ENCODE measurements at regions not wholly inside any gene's neighbourhood (a gene's known extent, or its start where the extent isn't known, plus 50 kb on each side); places are given as distances from the start of the nearest gene placed in this dataset.

GRCh38 chr15:95837341-95838004 lies 493.0 kb upstream of the NR2F2 start:
- DNase-seq (ENCODE audit: low read depth in 3 of 3, low spot score in 1 of 3), result no peak

- no peak for DNase-seq (ENCODE audit: low read depth in 3 of 3, low spot score in 1 of 3)
Observed at GRCh38 chr15:95839367-95839782, 491.1 kb upstream of the NR2F2 start.

DNA sequence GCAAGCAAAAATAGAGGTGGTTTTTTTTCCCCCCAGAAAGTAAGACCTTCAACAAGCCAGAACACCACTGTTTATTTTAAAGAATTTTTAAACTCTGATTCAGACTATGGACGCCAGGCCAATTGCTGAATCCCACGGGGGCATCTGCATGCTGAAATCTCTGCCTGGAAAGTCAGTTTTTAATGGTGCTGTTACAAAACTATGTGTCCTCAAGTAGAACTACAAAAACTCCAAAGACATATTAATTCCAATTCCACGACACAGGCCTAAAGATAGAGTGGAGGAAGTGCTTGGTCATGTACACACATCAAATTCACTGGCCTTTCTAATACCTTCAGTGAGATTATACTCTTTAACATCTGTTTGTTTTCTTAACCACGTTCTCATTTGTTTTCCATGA lies 490.5 kb upstream of the NR2F2 start:
- DNase-seq (ENCODE audit: low read depth in 3 of 3, low spot score in 1 of 3), result no peak

DNA sequence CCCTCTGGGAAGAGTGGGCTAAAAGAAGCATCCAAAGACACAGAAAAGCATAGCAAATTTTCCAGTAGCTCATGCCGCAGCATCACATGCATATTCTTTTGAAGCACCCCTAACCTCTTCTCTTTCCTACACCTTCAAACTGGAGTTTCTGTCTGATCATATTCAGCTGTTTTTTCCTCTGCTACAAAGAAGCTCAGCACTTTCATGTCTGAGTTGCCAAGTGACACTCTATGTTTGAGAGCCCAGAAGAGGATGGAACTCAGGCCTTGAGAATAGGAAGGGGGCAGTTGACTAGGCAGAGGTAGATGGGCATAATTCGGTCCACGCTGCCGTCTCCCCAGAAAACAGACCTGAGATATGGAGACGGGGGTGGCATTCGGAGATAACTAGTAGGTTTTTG lies 489.6 kb upstream of the NR2F2 start:
- no peak for DNase-seq (ENCODE audit: low read depth in 3 of 3, low spot score in 1 of 3)

GRCh38 chr15:95842576-95842975 lies 487.9 kb upstream of the NR2F2 start:
- no peak for DNase-seq (ENCODE audit: low read depth in 3 of 3, low spot score in 1 of 3)

GRCh38 chr15:95843241-95843910 lies 487.1 kb upstream of the NR2F2 start:
- no peak for DNase-seq (ENCODE audit: low read depth in 3 of 3, low spot score in 1 of 3)

DNA sequence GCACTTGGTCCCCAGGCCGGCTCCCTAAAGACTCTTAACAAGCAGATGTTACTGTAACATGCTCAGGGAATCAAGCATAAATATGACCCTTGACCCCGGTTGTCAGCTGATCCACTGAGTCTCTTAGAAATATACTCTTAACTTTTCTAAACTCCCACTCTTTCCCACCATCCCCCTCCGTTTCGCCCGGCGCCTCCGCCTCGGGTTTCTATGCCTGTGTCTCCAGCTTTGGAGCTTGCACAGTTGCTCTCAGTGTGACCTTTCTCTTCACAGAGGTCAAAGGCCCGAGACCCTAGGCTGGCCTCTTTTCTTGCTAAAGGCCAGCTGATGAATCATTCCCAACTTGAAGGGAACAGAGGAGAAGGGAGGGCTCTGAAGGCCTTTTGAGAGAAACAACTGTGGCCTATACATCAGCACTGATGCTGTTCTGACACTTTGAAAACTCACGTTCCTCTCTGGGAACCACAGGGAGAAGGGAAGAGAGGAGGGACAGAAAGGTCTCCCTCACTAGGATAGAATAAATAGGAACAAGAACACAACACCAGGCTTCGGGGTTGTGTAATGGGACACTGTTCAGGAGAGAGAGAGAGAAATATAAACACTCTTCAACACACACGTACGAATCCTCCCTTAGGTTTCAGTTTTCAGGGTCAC lies 484.5 kb upstream of the NR2F2 start:
- no peak for DNase-seq (ENCODE audit: low read depth in 3 of 3, low spot score in 1 of 3)

DNA sequence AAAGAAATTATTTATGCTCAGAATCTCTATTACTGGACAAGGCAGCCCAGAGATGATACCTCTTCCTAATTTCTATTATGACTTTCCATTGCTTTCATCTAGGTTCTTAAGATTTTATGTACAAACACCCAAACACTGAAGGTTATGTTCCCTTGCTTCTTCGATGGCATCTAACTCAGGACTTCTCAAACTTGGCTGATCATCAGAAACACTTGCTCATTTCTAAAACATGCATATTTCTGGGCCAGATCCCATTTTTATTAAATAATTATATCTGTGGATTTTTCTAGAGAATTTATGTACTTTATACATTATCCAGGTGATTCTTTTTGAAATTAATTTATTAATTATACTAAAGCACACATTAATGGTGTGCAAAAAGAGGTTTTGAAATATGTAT lies 482.4 kb upstream of the NR2F2 start:
- DNase-seq (ENCODE audit: low read depth in 3 of 3, low spot score in 1 of 3), result no peak

DNA sequence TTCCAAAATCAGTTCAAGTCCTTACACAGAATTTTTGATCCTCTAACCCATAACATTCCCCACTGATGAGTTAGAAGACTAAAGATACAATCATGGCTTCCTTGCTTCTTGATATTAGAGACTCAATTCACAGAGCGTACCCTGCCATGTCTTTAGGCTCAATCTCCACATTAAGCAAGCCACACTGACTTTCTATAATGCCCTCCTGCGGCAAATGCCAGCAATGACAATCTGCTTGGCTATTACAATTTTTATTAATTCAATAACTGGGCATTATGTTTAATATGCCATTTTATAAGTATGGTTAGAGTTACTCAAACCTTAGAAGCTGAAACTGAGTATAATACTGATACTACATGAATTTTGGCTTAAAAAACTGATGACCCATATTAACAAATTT lies 479.7 kb upstream of the NR2F2 start:
- no peak for DNase-seq (ENCODE audit: low read depth in 3 of 3, low spot score in 1 of 3)

DNA sequence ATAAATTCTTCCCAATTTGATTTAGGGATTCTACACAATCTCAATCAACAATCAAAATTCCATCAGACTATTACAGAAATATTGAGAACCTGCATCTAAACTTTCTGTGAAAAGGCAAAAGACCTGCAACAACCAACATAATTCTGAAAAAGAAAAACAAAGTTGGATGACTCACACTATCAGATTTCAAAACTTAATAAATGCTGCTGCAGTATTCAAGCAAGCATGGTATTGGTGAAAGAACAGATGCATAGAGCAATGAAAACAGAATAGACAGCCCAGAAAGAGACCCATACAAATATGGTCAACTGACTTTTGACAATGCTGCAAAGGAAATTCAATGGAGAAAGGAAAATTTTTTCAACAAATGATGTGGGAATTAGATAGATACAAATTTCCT lies 477.1 kb upstream of the NR2F2 start:
- DNase-seq (ENCODE audit: low read depth in 3 of 3, low spot score in 1 of 3), result no peak

- no peak for DNase-seq (ENCODE audit: low read depth in 3 of 3, low spot score in 1 of 3)
Observed at GRCh38 chr15:95857124-95857757, 473.3 kb upstream of the NR2F2 start.

GRCh38 chr15:95857758-95858157 lies 472.7 kb upstream of the NR2F2 start:
- DNase-seq (ENCODE audit: low read depth in 3 of 3, low spot score in 1 of 3), result no peak

DNA sequence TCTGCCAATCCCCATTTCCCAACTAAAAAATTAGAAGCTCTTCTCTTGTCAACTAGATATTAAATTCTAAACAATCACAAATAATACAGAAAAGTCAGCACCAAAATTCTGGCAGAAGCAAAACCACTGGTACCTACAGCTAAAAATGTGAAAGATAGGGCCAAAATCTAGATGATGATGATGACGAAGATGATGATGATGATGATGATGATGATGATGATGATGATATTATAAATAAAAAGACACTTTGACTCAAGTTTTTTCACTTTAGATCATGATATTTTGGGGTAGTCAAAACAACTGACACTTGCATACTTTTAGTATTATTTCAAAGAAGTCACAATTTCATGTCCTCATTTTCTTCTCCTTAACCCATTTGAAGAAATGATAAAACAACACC lies 470.1 kb upstream of the NR2F2 start:
- no peak for DNase-seq (ENCODE audit: low read depth in 3 of 3, low spot score in 1 of 3)

GRCh38 chr15:95864467-95864886 lies 466.0 kb upstream of the NR2F2 start:
- no peak for DNase-seq (ENCODE audit: low read depth in 3 of 3, low spot score in 1 of 3)

DNA sequence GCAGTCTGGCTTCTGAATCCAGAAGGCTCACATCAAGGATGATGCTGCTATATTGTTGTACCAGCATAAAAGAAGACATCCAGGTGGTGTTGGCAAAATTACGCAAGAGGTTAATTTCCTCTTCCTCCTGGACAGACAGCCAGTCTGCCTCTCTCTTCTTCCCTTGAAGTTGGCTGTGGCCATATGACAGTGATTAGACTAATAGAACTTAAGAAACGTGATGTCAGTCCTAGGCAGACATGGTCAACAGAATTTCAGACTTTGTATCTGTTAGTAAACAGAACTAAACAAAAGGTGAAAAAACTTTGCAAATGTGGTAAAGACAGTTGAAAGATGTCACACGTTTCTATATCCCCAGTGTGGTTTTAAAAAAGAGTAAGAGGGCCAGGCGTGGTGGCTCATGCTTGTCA lies 465.2 kb upstream of the NR2F2 start:
- DNase-seq (ENCODE audit: low read depth in 3 of 3, low spot score in 1 of 3), result no peak

DNA sequence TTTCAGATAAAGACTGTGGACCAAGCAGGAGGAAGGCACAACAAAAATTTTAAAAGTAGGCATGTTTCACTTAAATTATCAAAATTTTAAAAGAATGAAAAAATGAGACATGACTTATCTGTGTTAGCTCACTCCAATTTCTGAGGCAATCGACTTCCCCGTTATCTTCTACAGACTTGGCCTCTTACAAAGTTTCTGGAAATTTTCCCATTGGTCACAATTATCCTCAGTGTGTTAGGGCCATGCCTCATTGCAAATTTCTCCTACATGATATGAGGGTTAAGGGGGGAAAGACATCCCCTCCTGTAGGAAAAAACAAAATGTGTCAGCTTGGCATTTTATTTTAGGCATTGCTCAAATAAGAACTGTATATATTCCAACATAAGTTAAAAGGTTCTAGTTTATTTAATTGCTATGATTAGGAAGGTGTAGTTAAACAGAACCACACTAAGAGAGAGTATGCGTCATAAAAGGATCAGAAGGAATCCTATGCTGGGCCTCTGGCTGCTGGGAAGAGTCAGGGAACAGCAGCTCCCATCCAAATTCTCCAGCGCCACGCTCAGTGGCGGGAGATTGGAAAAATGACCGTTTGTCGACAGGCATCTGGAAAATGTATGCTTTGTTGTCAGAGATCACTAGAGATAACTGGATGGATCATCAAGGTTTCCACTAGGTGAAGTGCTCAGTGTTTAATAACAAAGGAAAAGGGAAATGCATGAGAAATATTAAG lies 463.6 kb upstream of the NR2F2 start:
- no peak for DNase-seq (ENCODE audit: low read depth in 3 of 3, low spot score in 1 of 3)

GRCh38 chr15:95868450-95868849 lies 462.1 kb upstream of the NR2F2 start:
- DNase-seq (ENCODE audit: low read depth in 3 of 3, low spot score in 1 of 3), result no peak

DNA sequence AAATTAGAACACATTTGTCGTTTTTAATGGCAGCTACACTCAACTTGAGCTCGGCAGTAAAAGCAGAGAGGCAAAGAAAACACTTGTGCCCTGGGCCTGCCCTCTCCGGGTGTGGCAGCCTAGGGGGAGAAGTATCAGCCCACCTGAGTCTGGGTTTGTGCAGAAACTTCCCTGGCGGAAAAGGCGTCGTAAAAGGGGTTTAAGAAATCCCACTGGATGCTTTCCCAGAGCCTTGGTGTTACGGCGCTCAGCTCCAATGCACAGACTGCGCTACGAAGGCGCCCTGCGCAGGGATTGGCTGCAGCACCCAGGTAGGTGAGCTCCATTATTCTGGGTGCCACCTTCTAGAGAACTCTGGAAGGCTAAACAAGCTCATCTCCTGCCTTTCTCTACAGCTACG lies 461.5 kb upstream of the NR2F2 start:
- DNase-seq (ENCODE audit: low read depth in 3 of 3, low spot score in 1 of 3), result no peak

DNA sequence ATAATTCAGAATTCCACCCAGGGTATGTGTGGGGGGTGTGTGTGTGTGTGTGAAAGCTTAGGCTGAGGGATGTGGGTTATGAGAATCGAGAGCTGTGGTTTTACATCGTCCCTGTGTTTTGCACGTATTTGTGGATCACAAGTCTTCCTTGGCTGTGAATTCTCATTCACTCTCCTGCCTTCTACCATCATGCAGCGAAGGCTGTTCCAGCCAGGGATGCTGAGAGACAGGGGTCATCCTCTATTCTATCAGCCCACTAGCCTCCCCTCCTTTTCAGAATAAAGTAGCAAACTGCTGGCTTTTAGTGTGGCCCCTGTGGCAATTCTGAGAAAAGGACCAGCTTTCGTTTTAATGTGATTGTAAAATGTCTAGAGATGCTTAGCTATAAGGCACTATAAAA lies 460.6 kb upstream of the NR2F2 start:
- no peak for DNase-seq (ENCODE audit: low read depth in 3 of 3, low spot score in 1 of 3)

DNA sequence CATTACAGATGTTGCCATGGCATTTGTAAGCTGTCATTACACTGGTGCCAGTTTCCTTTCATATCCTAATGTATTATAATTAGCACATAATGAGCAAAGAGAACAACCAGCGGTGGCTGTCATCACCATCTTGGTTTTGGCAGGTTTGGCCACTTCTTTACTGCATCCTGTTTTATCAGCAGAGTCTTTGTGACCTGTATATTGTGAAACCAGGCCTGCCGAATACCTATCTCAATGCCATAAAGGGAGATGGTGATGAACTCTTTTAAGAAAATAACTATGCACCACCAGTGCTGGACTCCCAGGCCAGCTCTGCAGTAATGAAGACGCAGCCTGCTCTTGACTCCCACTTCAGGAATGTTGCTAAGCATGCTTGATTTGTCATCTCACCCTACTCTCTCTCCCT lies 458.1 kb upstream of the NR2F2 start:
- no peak for DNase-seq (ENCODE audit: low read depth in 3 of 3, low spot score in 1 of 3)

GRCh38 chr15:95874637-95875036 lies 455.9 kb upstream of the NR2F2 start:
- no peak for DNase-seq (ENCODE audit: low read depth in 3 of 3, low spot score in 1 of 3)

Data from stimulated activated CD4-positive, alpha-beta T cell treated with anti-CD3 and anti-CD28 coated beads, TNF-alpha, amount 100 ng/mL, for 1 hour (primary cell).